T-helper 2 cell treated with Interferon-gamma antibody and Interleukin-4, amounts not matched to agents 100 ng/mL and 5 ng/mL, for 36 hours (primary cell): ENCODE measurements at regions not wholly inside any gene's neighbourhood (a gene's known extent, or its start where the extent isn't known, plus 50 kb on each side); places are given as distances from the start of the nearest gene placed in this dataset.

ENCODE experiments used
- intact Hi-C: fragments of 100-400 bp; cut with micrococcal nuclease; formaldehyde crosslinking; loops from one replicate; pipeline ENCODE4 v1.15.1; 2023

DNA sequence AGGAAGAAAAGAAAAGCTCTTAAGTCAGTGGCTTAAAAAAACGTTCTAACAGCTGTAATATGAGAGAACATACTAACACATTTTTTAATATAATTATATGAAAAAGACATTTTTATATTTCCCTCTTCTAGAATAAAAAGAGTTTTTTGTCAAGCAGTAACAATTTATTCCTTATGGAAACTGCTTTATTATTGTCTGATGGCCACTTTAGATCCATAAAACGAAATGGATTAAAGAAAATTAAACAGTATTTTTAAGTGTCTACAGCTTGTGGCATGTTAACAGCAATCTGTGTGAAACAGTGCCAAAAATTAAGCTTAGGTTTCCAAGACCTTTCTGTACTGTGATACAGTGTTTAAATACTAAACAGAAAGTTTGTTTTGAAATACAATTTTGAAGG, 55.5 kb upstream of the TENM3 start:
- intact Hi-C loops, result no loop called here

DNA sequence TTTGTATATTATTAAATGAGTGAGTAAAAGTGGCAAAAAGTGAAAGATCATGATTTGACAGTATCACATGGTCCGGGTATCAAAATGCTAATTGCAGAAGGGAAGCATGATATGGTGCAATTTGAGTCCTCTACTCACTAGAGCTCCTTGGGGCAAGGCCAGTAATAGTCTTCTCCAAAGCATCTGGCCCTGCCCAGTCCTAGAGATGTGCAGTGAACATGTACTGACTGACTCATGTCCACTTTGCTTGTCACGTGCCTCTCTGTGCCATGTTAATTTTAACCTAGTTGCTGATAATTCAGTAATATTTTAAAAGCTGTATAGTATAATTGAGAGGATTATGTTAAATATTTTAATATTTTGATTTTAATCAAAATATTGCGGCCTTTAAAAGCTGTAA, 54.6 kb upstream of the TENM3 start:
- intact Hi-C loops, result no loop called here

DNA sequence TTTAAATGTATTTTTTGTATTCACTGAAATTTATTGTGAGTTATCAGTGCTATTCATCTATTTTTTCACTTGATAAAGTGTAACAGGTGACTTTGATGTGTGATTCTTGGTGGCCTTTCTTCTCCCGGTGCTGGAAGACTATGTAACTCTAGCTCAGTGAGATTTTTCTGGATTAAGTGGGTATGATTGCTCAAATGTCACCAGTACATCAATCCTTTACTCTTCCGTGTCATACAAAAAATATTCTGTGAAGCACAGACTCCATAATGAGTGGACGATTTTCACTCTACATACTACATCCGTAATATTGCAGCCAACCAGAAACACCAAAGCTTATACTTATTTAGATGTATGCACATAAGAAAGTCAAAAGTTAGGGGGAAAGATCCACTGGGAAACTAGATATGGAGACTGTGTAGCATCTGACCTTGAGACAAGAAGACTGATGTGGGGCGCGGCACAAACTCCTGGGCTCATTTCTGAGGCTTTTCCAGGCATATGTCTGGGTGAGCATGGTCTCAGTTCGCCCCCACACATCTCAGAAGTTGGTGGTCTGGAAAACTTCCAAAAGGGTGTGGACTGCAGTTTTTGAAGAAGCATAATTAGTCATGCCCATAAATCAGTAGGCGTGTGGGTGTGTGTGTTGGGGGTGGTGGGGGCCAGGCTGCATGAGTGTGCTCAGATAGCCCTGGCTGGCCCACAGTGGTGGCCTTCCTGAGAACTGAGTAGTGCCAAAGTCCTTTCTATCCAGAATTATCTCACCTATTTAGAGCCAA, 53.9 kb upstream of the TENM3 start:
- intact Hi-C loops, result no loop called here

- intact Hi-C loops, result no loop called here
These were observed 52.9 kb upstream of the TENM3 start for GRCh38 chr4:182190306-182190705.

- intact Hi-C loops, result no loop called here
These were observed 50.6 kb upstream of the TENM3 start for GRCh38 chr4:182192511-182193181.

DNA sequence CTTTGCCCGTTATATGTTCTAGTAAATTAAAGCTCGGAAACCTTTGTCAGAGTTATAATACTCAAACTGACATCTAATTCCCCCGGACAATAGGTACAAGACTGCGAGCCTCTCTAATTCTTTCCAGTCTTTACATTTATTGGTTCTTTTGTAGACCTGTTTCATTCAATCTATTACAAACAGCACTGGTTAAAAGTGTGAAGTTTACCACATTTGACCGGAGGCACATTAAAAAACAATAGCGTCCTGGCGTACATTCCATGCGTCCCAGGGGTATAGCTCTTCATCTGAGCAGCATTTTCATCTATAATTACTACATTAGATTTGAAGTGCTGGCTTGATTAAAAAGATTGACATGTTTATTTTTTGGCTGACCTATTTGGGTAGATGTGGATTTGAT, 49.9 kb upstream of the TENM3 start:
- intact Hi-C loops, result no loop called here
